ENCODE measurements at regions not wholly inside any gene's neighbourhood (a gene's known extent, or its start where the extent isn't known, plus 50 kb on each side); places are given as distances from the start of the nearest gene placed in this dataset.
"Not testable (repeated sequence)": the region's sequence is repeated elsewhere in the genome, so short reads cannot be mapped to it uniquely, and the experiment has no call there.

- peak; percentile 75 for DNase-seq (ENCODE audit: low read depth)
- no peak overlapping the region for H3K4me3 ChIP-seq (ENCODE audit: low read depth, low read length)
- TF ChIP-seq CTCF (IDR thresholded peaks at IDR 0.05; ENCODE audit: insufficient read depth, low read length): no peak
Observed at GRCh38 chrX:116317409-116317808, 119.0 kb upstream of the SLC6A14 start.

GRCh38 chrX:116318672-116319071 is 117.7 kb upstream of the SLC6A14 start:
- H3K4me3 ChIP-seq (ENCODE audit: low read depth, low read length): no peak overlapping the region
- TF ChIP-seq CTCF (IDR thresholded peaks at IDR 0.05; ENCODE audit: insufficient read depth, low read length): no peak
- DNase-seq (ENCODE audit: low read depth): no peak

GRCh38 chrX:116321711-116322110 is 114.7 kb upstream of the SLC6A14 start:
- H3K4me3 ChIP-seq (ENCODE audit: low read depth, low read length): no peak overlapping the region
- no peak for TF ChIP-seq CTCF (IDR thresholded peaks at IDR 0.05; ENCODE audit: insufficient read depth, low read length)
- no peak for DNase-seq (ENCODE audit: low read depth)

- not testable (repeated sequence) for H3K4me3 ChIP-seq (ENCODE audit: low read depth, low read length); DNase-seq (ENCODE audit: low read depth)
Observed at GRCh38 chrX:116332026-116332425, 104.4 kb upstream of the SLC6A14 start.

GRCh38 chrX:116334797-116335196 is 101.6 kb upstream of the SLC6A14 start:
- not testable (repeated sequence) for H3K4me3 ChIP-seq (ENCODE audit: low read depth, low read length); DNase-seq (ENCODE audit: low read depth)

- no peak for TF ChIP-seq CTCF (IDR thresholded peaks at IDR 0.05; ENCODE audit: insufficient read depth, low read length)
- H3K4me3 ChIP-seq (ENCODE audit: low read depth, low read length): no peak overlapping the region
- no peak for DNase-seq (ENCODE audit: low read depth)
Observed at GRCh38 chrX:116339407-116339806, 97.0 kb upstream of the SLC6A14 start.

- TF ChIP-seq CTCF (IDR thresholded peaks at IDR 0.05; ENCODE audit: insufficient read depth, low read length): no peak
Observed at GRCh38 chrX:116342903-116343302, 93.5 kb upstream of the SLC6A14 start.

GRCh38 chrX:116345958-116346357 is 90.4 kb upstream of the SLC6A14 start:
- no peak for DNase-seq (ENCODE audit: low read depth)
- H3K4me3 ChIP-seq (ENCODE audit: low read depth, low read length): no peak overlapping the region
- TF ChIP-seq CTCF (IDR thresholded peaks at IDR 0.05; ENCODE audit: insufficient read depth, low read length): no peak

More at GRCh38 chrX:116342903-116343302, 93.5 kb upstream of the SLC6A14 start:
- peak; percentile 1 for DNase-seq (ENCODE audit: low read depth)
- H3K4me3 ChIP-seq (ENCODE audit: low read depth, low read length): no peak overlapping the region

Data from fibroblast of the aortic adventitia (primary cell).